Upper lobe of left lung (tissue), 4 donors: ENCODE measurements at regions not wholly inside any gene's neighbourhood (a gene's known extent, or its start where the extent isn't known, plus 50 kb on each side); places are given as distances from the start of the nearest gene placed in this dataset.

Source experiments
- CTCF ChIP-seq, 6 experiments: fragments of 450-650 bp in 4 of 6; fragments of 200-600 bp in 2 of 6; sonication (generic) in 2 of 6; IDR thresholded peaks; one replicate each; pipeline ENCODE4 v1.5.1; 2016 to 2019; ENCODE audit warnings: antibody characterized with exemption in 6 of 6
- POLR2A ChIP-seq, 4 donors: fragments of 450-650 bp; IDR thresholded peaks; one replicate each; pipeline ENCODE4 v1.5.1; 2016 to 2017; ENCODE audit warnings: antibody characterized with exemption in 4 of 4, mild to moderate bottlenecking in 2 of 4
- POLR2AphosphoS5 ChIP-seq, 2 donors: sonication (generic); formaldehyde crosslinking; IDR thresholded peaks; one replicate each; pipeline ENCODE4 v1.5.1; 2017; ENCODE audit warnings: antibody characterized with exemption in 2 of 2

- TF ChIP-seq POLR2AphosphoS5 (IDR thresholded peaks at IDR 0.05) (no peak), POLR2A (IDR thresholded peaks at IDR 0.05) (no peak), CTCF (IDR thresholded peaks at IDR 0.05) (no peak)
These were observed 823.1 kb downstream of the LIG4 start for GRCh38 chr13:107392205-107392604.
